ENCODE measurements at regions not wholly inside any gene's neighbourhood (a gene's known extent, or its start where the extent isn't known, plus 50 kb on each side); places are given as distances from the start of the nearest gene placed in this dataset.

DNA sequence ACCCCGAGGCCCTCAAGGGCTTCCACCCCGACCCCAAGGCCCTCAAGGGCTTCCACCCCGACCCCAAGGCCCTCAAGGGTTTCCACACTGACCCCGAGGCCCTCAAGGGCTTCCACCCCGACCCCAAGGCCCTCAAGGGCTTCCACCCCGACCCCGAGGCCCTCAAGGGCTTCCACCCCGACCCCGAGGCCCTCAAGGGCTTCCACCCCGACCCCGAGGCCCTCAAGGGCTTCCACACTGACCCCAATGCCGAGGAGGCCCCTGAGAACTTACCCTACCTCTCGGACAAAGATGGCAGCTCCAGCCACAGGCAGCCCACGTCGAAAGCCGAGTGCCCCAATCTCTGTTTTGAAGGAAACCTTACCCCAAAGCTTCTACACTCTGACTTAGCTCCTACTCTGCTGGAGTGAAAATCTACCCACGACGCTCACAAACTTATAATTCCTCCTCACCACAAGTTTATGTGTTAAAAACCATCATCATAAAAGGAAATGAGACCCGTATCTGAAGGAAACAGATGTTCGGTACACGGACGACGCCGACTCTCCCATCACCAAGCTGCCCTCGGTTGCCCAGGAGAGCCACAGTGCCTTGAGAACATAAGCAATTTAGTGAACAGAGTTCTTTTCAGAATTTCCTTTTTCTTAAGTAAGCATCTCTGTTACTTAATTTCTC, 61.2 kb upstream of the RPH3AL start:
- H3K27me3 Mint-ChIP-seq (ENCODE audit: unreplicated experiment): peaks cover 21% of the 10 kb centered on the region

DNA sequence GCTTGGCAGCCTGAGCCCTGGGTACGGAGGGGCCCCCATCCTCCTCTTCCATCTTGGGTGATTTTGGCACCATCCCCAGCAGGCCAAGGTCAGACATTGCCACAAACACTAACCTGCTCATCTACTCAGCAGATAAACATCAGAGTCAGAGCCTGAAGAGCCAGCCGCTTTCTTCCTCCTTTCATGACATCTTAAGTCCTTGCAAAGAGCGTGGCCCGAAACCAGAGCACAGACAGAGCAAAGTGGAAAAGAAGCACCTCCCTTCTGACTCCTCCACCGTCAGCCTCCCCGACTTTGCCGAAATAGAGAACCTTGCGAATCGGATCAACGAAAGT, 60.4 kb upstream of the RPH3AL start:
- H3K27ac Mint-ChIP-seq (ENCODE audit: unreplicated experiment): no peak overlapping the region
- H3K4me1 Mint-ChIP-seq (ENCODE audit: unreplicated experiment): peaks cover 33% of the 10 kb centered on the region
- no peak overlapping the region for H3K4me3 Mint-ChIP-seq (ENCODE audit: unreplicated experiment)
- H3K9me3 Mint-ChIP-seq (ENCODE audit: unreplicated experiment): no peaks in the 10 kb centered on the region
- peaks cover 21% of the 10 kb centered on the region for H3K27me3 Mint-ChIP-seq (ENCODE audit: unreplicated experiment)
- no peak for DNase-seq (ENCODE audit: low spot score)
- TF ChIP-seq CTCF (IDR thresholded peaks at IDR 0.05; ENCODE audit: unreplicated experiment): no peak
- H3K36me3 Mint-ChIP-seq (ENCODE audit: low read depth, unreplicated experiment): peaks cover 14% of the 10 kb centered on the region

More for the DNA sequence above, 61.2 kb upstream of the RPH3AL start:
- peak overlapping the region; percentile 54 for H3K4me3 Mint-ChIP-seq (ENCODE audit: unreplicated experiment)
- H3K36me3 Mint-ChIP-seq (ENCODE audit: low read depth, unreplicated experiment): peaks cover 14% of the 10 kb centered on the region
- no peaks in the 10 kb centered on the region for H3K9me3 Mint-ChIP-seq (ENCODE audit: unreplicated experiment)
- no peak for DNase-seq (ENCODE audit: low spot score)
- no peak for TF ChIP-seq CTCF (IDR thresholded peaks at IDR 0.05; ENCODE audit: unreplicated experiment)
- H3K27ac Mint-ChIP-seq (ENCODE audit: unreplicated experiment): no peak overlapping the region
- H3K4me1 Mint-ChIP-seq (ENCODE audit: unreplicated experiment): peaks cover 33% of the 10 kb centered on the region

DNA sequence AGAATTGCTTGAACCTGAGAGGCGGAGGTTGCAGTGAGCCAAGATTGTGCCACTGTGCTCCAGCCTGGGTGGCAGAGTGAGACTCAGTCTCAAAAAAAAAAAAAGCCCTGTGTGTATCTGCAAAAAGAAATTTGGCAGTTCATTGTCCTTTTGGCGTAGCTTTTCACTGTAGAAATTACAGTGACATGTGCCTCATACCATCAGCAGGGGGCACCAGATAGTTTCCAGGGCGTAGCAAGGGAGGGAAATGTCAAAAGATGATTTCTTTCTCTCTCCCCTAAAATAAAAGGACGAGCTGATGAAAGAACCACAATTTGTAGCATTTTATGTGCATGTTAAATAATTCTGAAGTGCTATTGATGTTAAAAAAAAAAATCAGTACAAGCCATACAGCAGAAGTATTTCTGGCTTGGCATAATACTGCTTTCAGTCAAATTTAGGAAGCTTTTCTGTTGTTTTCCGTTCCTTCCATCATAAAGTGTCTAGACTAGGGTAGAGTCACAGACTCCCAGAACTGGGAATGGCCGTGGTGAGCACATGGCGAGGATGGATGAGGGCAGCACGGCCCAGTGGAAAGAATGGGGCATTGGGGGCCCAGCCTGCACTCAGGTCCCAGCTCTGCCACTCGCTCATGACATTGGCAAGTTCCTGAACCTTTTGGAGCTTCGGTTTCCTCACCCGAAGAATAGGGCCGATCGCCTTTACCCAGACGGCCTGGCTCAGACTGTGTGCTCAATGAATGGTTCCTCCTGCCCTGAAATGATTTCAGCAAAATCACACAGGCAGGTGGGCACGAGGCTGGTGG, 59.8 kb upstream of the RPH3AL start:
- Mint-ChIP-seq H3K27me3 (ENCODE audit: unreplicated experiment) (peaks cover 24% of the 10 kb centered on the region), H3K36me3 (ENCODE audit: low read depth, unreplicated experiment) (peaks cover 14% of the 10 kb centered on the region), H3K27ac (ENCODE audit: unreplicated experiment) (peak overlapping the region; percentile 7), H3K4me1 (ENCODE audit: unreplicated experiment) (peaks cover 33% of the 10 kb centered on the region), H3K4me3 (ENCODE audit: unreplicated experiment) (peak overlapping the region; percentile 5), H3K9me3 (ENCODE audit: unreplicated experiment) (no peaks in the 10 kb centered on the region)
- DNase-seq (ENCODE audit: low spot score): peak; percentile 46
- peak; percentile 75 for TF ChIP-seq CTCF (IDR thresholded peaks at IDR 0.05; ENCODE audit: unreplicated experiment)

GRCh38 chr17:411421-412120, 59.0 kb upstream of the RPH3AL start:
- no peak for DNase-seq (ENCODE audit: low spot score)
- Mint-ChIP-seq H3K27me3 (ENCODE audit: unreplicated experiment) (peaks cover 24% of the 10 kb centered on the region), H3K27ac (ENCODE audit: unreplicated experiment) (peak overlapping the region; percentile 28), H3K9me3 (ENCODE audit: unreplicated experiment) (no peaks in the 10 kb centered on the region), H3K4me3 (ENCODE audit: unreplicated experiment) (peak overlapping the region; percentile 77), H3K36me3 (ENCODE audit: low read depth, unreplicated experiment) (peaks cover 14% of the 10 kb centered on the region), H3K4me1 (ENCODE audit: unreplicated experiment) (peaks cover 29% of the 10 kb centered on the region)
- no peak for TF ChIP-seq CTCF (IDR thresholded peaks at IDR 0.05; ENCODE audit: unreplicated experiment)
